HG03066 (cell line): ENCODE measurements at regions not wholly inside any gene's neighbourhood (a gene's known extent, or its start where the extent isn't known, plus 50 kb on each side); places are given as distances from the start of the nearest gene placed in this dataset.

ENCODE experiments used
- ATAC-seq: cut with Tn5 transposase; IDR thresholded peaks from one replicate; pipeline ENCODE4 v1.9.1; 2021; ENCODE audit warnings: low read depth; ENCODE audit not compliant: unreplicated experiment

- ATAC-seq: no peak
Measured at GRCh38 chr18:22882084-22882483, 51.0 kb upstream of the RBBP8 start.

GRCh38 chr18:22883179-22883578 is 49.9 kb upstream of the RBBP8 start:
- ATAC-seq: no peak
